GM19372 (cell line): ENCODE measurements at regions not wholly inside any gene's neighbourhood (a gene's known extent, or its start where the extent isn't known, plus 50 kb on each side); places are given as distances from the start of the nearest gene placed in this dataset.

Experiments
- ATAC-seq: cut with Tn5 transposase; IDR thresholded peaks from one replicate; pipeline ENCODE4 v1.9.1; 2021; ENCODE audit warnings: mild to moderate bottlenecking, low read depth, moderate library complexity; ENCODE audit not compliant: unreplicated experiment

- ATAC-seq, result no peak
Measured at GRCh38 chr21:36626791-36627190, 72.1 kb upstream of the SIM2 start.

GRCh38 chr21:36627242-36627641 lies 71.7 kb upstream of the SIM2 start:
- no peak for ATAC-seq

GRCh38 chr21:36628106-36628505 lies 70.8 kb upstream of the SIM2 start:
- ATAC-seq, result no peak

GRCh38 chr21:36628761-36629460 lies 70.0 kb upstream of the SIM2 start:
- ATAC-seq, result no peak

GRCh38 chr21:36630485-36631206 lies 68.3 kb upstream of the SIM2 start:
- ATAC-seq, result no peak

GRCh38 chr21:36636016-36636415 lies 62.9 kb upstream of the SIM2 start:
- no peak for ATAC-seq

- ATAC-seq, result no peak
Measured at GRCh38 chr21:36636439-36636838, 62.5 kb upstream of the SIM2 start.

GRCh38 chr21:36639769-36640168 lies 59.1 kb upstream of the SIM2 start:
- no peak for ATAC-seq

- no peak for ATAC-seq
Measured at GRCh38 chr21:36640174-36640720, 58.7 kb upstream of the SIM2 start.

GRCh38 chr21:36640721-36641244 lies 58.1 kb upstream of the SIM2 start:
- ATAC-seq, result no peak

GRCh38 chr21:36641346-36641745 lies 57.6 kb upstream of the SIM2 start:
- ATAC-seq, result no peak

GRCh38 chr21:36641886-36642285 lies 57.0 kb upstream of the SIM2 start:
- no peak for ATAC-seq

- no peak for ATAC-seq
Measured at GRCh38 chr21:36642777-36643176, 56.1 kb upstream of the SIM2 start.

- ATAC-seq, result no peak
Measured at GRCh38 chr21:36643374-36644250, 55.3 kb upstream of the SIM2 start.

- no peak for ATAC-seq
Measured at GRCh38 chr21:36646011-36646410, 52.9 kb upstream of the SIM2 start.

GRCh38 chr21:36646645-36647044 lies 52.3 kb upstream of the SIM2 start:
- ATAC-seq, result no peak

GRCh38 chr21:36647279-36648093 lies 51.4 kb upstream of the SIM2 start:
- no peak for ATAC-seq
